Effector memory CD4-positive, alpha-beta T cell (primary cell): ENCODE measurements at regions not wholly inside any gene's neighbourhood (a gene's known extent, or its start where the extent isn't known, plus 50 kb on each side); places are given as distances from the start of the nearest gene placed in this dataset.

Experiments used
- DNase-seq, 3 donors: peaks; one replicate each; pipeline ENCODE4 v3.0.0-alpha.2; 2020
- H3K27ac ChIP-seq: 2 replicates; pipeline ENCODE4 v1.7.0; 2013; ENCODE audit warnings: mild to moderate bottlenecking, low read length, moderate library complexity; ENCODE audit not compliant: insufficient read depth, poor library complexity, severe bottlenecking
- H3K27me3 ChIP-seq: replicated peaks from 2 replicates; pipeline ENCODE4 v1.7.0; 2013; ENCODE audit warnings: mild to moderate bottlenecking, low read length; ENCODE audit not compliant: insufficient read depth, control insufficient read depth, poor library complexity, severe bottlenecking
- H3K36me3 ChIP-seq: 2 replicates; pipeline ENCODE4 v1.7.0; 2013; ENCODE audit warnings: mild to moderate bottlenecking, low read length, moderate library complexity; ENCODE audit not compliant: control insufficient read depth, insufficient read depth
- H3K4me1 ChIP-seq: 2 replicates; pipeline ENCODE4 v1.7.0; 2013; ENCODE audit warnings: low read length, mild to moderate bottlenecking; ENCODE audit not compliant: control insufficient read depth, insufficient read depth, poor library complexity, severe bottlenecking
- H3K4me3 ChIP-seq: 2 replicates; pipeline ENCODE4 v1.7.0; 2013; ENCODE audit warnings: low read length, low read depth, mild to moderate bottlenecking; ENCODE audit not compliant: insufficient read depth, poor library complexity, severe bottlenecking
- H3K9me3 ChIP-seq: 2 replicates; pipeline ENCODE4 v1.7.0; 2013; ENCODE audit warnings: mild to moderate bottlenecking, low read length, moderate library complexity; ENCODE audit not compliant: control insufficient read depth

- no peaks in the 10 kb centered on the region for H3K9me3 ChIP-seq
- no peaks in the 10 kb centered on the region for H3K36me3 ChIP-seq
- no peak overlapping the region for H3K4me3 ChIP-seq
- DNase-seq, result no peak
- H3K27ac ChIP-seq, result no peak overlapping the region
- H3K4me1 ChIP-seq, result no peaks in the 10 kb centered on the region
- H3K27me3 ChIP-seq, result no peaks in the 10 kb centered on the region
Observed at GRCh38 chr10:10526846-10527245, 490.8 kb upstream of the CELF2 start.

DNA sequence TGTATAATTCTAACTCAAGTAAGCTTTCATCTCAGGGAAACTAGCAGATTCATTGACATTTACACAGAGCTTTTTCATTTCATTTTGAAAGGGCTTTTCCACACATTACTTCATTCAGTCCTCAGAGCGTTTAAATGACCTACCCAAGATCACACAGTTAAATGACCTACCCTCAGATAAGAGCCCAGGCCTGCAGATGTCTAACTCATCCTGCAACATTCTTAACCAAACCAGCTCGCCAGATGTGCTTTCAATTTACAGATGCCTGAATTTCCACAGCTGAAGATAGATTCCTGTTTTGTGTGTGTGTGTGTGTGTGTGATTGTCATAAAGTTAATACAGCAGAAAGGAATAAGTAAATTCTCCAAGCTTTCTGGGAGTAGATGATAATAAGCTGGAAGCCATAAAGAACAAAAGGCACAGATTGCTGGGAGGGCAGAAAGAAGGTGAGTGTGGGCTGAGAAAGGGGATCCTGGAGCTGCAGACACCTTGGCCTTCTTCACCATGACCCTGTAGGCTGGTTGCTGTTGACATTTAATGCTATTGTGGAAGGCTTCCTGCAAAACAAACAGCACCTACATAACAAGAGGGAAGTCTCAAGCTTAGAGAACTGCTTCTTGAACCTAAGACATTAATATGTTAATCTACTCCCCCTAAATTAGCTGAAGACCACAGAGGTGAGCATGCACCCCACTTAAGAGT lies 489.7 kb upstream of the CELF2 start:
- Histone ChIP-seq H3K4me1 (no peaks in the 10 kb centered on the region), H3K27ac (no peak overlapping the region), H3K4me3 (no peak overlapping the region), H3K36me3 (no peaks in the 10 kb centered on the region), H3K9me3 (no peaks in the 10 kb centered on the region), H3K27me3 (no peaks in the 10 kb centered on the region)
- no peak for DNase-seq

GRCh38 chr10:10528563-10528910 lies 489.1 kb upstream of the CELF2 start:
- H3K27me3 ChIP-seq, result no peaks in the 10 kb centered on the region
- H3K36me3 ChIP-seq, result no peaks in the 10 kb centered on the region
- no peak overlapping the region for H3K4me3 ChIP-seq
- no peaks in the 10 kb centered on the region for H3K4me1 ChIP-seq
- H3K27ac ChIP-seq, result no peak overlapping the region
- no peak for DNase-seq
- no peaks in the 10 kb centered on the region for H3K9me3 ChIP-seq

DNA sequence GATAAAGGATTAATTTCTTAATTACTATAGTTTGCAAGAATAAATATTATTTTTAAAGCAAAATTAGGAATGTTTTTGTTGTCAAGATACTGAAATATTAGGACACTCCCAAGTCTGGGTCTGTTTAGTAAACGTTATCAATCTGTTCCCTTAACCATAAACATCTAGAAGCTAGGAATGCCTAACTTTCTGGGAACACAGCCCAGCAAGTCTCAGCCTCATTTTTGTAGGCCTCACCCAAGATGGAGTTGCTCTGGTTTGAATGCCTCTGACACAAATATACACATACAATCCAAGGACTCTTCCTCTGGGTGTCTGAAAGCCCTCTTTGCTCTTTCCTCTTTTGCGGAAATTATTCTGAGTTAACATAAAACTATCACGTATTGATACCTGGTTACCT lies 487.4 kb upstream of the CELF2 start:
- Histone ChIP-seq H3K27me3 (no peaks in the 10 kb centered on the region), H3K27ac (no peak overlapping the region), H3K36me3 (no peaks in the 10 kb centered on the region), H3K4me1 (no peaks in the 10 kb centered on the region), H3K4me3 (no peak overlapping the region), H3K9me3 (no peaks in the 10 kb centered on the region)
- DNase-seq, result no peak

DNA sequence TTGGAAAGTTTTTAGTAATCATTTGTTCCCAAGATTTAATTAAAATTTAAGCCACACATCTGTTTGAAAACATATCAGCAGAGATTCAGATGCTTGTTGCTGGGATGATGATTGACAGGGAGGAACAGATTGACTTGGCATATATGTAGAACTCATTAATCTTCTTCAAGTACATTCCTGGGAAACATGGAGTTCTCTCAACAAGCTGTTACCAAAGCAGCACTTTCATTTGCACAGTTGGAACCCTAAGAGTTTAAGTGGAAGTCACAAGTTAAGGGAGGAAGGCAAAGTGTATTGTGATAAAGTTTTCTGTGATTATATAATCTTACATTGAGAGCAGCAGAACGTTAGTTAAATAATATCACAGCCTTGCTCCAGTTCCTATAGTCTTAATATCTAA lies 485.4 kb upstream of the CELF2 start:
- no peaks in the 10 kb centered on the region for H3K9me3 ChIP-seq
- H3K4me3 ChIP-seq, result no peak overlapping the region
- H3K27ac ChIP-seq, result no peak overlapping the region
- DNase-seq, result no peak
- H3K36me3 ChIP-seq, result no peaks in the 10 kb centered on the region
- H3K27me3 ChIP-seq, result no peaks in the 10 kb centered on the region
- H3K4me1 ChIP-seq, result no peaks in the 10 kb centered on the region

DNA sequence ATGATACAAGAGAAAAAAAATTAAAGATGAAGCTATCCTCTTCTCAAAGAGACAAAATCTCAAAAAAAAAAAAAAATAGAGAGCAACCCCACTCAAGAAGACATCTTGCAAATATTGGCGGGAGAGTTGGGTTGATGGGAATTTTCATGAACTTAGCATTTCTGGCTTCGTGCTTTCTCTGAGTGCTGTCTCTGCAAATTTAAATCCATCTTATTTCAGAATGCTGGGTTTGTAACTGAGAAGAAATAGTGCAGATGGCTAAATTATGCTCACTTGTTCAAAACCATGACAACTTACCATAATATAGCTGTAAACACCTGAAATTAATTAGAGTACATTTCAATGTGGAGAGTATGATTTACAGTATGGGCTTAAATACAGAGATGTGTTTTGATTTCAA lies 484.8 kb upstream of the CELF2 start:
- H3K4me1 ChIP-seq, result no peaks in the 10 kb centered on the region
- no peak for DNase-seq
- no peak overlapping the region for H3K4me3 ChIP-seq
- H3K27me3 ChIP-seq, result no peaks in the 10 kb centered on the region
- H3K27ac ChIP-seq, result no peak overlapping the region
- no peaks in the 10 kb centered on the region for H3K9me3 ChIP-seq
- H3K36me3 ChIP-seq, result no peaks in the 10 kb centered on the region

DNA sequence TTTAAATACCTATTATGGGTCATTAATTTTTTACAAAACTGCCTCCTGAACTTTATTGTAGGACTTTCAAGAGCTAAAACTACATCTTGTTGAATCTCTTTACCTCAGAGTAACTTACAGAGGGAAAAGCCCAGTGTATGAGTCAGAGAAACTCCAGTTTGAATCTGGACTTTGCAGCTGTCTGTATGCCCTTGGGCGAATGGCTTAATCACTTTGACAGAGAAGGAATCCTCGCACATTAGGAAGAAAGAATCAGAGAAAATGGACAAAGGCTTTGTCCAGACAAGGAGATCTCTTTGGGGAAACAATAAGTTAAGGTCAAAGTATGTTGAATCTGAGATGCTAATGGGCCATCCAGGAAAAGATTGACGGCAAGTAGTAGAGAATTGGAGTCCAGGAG lies 484.2 kb upstream of the CELF2 start:
- no peaks in the 10 kb centered on the region for H3K4me1 ChIP-seq

GRCh38 chr10:10538326-10538725 lies 479.3 kb upstream of the CELF2 start:
- no peaks in the 10 kb centered on the region for H3K9me3 ChIP-seq
- H3K4me1 ChIP-seq, result no peaks in the 10 kb centered on the region
- no peak overlapping the region for H3K4me3 ChIP-seq
- no peaks in the 10 kb centered on the region for H3K27me3 ChIP-seq
- no peak for DNase-seq
- H3K36me3 ChIP-seq, result no peaks in the 10 kb centered on the region
- H3K27ac ChIP-seq, result no peak overlapping the region

More for the DNA sequence above, 484.2 kb upstream of the CELF2 start:
- Histone ChIP-seq H3K36me3 (no peaks in the 10 kb centered on the region), H3K27ac (no peak overlapping the region), H3K4me3 (no peak overlapping the region), H3K9me3 (no peaks in the 10 kb centered on the region), H3K27me3 (no peaks in the 10 kb centered on the region)
- DNase-seq, result no peak

DNA sequence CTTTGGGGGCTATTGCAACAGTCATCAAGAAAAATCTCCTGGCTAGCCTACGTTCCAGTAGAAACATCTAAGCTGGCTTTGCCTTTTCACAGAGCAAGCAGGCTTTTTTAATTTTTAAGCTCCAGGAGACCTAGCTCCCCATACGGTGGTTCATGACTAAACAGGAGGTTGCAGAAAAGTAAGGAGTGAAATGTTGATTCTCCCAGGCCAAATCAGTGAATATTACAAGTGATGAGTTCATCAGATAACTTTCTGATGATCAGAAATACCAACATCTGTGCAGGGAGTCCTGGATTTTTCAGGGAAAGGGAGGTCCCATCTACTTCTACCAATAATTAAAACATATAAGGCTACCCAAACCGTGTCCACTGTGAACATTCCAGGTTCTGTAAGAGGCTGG lies 477.3 kb upstream of the CELF2 start:
- no peak for DNase-seq
- Histone ChIP-seq H3K27ac (no peak overlapping the region), H3K9me3 (no peaks in the 10 kb centered on the region), H3K27me3 (no peaks in the 10 kb centered on the region), H3K4me3 (no peak overlapping the region), H3K4me1 (no peaks in the 10 kb centered on the region), H3K36me3 (no peaks in the 10 kb centered on the region)

DNA sequence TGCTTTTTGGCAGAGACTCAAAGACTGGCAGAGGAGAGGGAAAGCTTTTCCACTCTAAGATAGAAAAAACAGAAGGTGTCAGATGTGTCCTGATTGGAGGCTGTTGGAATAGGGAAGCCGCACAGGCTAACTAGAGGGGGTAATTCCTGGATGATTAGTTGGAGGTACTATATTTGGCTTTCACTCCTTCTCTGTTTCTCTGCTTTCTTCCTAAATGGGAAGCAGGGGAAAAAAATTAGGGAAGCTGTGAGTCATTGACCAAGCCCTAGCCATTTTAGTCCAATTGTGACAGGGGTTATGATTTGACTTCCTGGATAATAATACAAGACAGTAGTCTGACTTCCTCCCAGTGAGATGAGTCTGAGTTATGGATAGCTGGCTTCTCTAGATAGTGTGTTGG lies 475.2 kb upstream of the CELF2 start:
- Histone ChIP-seq H3K4me1 (no peaks in the 10 kb centered on the region), H3K27ac (no peak overlapping the region), H3K36me3 (no peaks in the 10 kb centered on the region), H3K9me3 (no peaks in the 10 kb centered on the region), H3K4me3 (no peak overlapping the region), H3K27me3 (no peaks in the 10 kb centered on the region)
- no peak for DNase-seq
